GM19438 (cell line): ENCODE measurements at regions not wholly inside any gene's neighbourhood (a gene's known extent, or its start where the extent isn't known, plus 50 kb on each side); places are given as distances from the start of the nearest gene placed in this dataset.

Experiments
- ATAC-seq: cut with Tn5 transposase; IDR thresholded peaks from one replicate; pipeline ENCODE4 v1.9.1; 2021; ENCODE audit warnings: low read depth; ENCODE audit not compliant: unreplicated experiment

- ATAC-seq, result no peak
Observed at GRCh38 chr1:187228790-187229189, 400.0 kb downstream of the PLA2G4A start.

GRCh38 chr1:187229496-187229895, 400.7 kb downstream of the PLA2G4A start:
- ATAC-seq, result no peak

GRCh38 chr1:187234706-187235105, 406.0 kb downstream of the PLA2G4A start:
- ATAC-seq, result no peak

GRCh38 chr1:187236199-187236598, 407.4 kb downstream of the PLA2G4A start:
- ATAC-seq, result no peak

- ATAC-seq, result no peak
Observed at GRCh38 chr1:187236676-187237075, 407.9 kb downstream of the PLA2G4A start.

- ATAC-seq, result no peak
Observed at GRCh38 chr1:187237542-187237941, 408.8 kb downstream of the PLA2G4A start.

- ATAC-seq, result no peak
Observed at GRCh38 chr1:187241971-187242370, 413.2 kb downstream of the PLA2G4A start.

- peak; percentile 47 for ATAC-seq
Observed at GRCh38 chr1:187244623-187245022, 415.9 kb downstream of the PLA2G4A start.

GRCh38 chr1:187245201-187245600, 416.5 kb downstream of the PLA2G4A start:
- no peak for ATAC-seq

- no peak for ATAC-seq
Observed at GRCh38 chr1:187249196-187249595, 420.4 kb downstream of the PLA2G4A start.

- ATAC-seq, result no peak
Observed at GRCh38 chr1:187252923-187253322, 424.2 kb downstream of the PLA2G4A start.

- ATAC-seq, result no peak
Observed at GRCh38 chr1:187257476-187257875, 428.7 kb downstream of the PLA2G4A start.

- ATAC-seq, result no peak
Observed at GRCh38 chr1:187261637-187262036, 432.9 kb downstream of the PLA2G4A start.

GRCh38 chr1:187262731-187263130, 434.0 kb downstream of the PLA2G4A start:
- ATAC-seq, result no peak

- ATAC-seq, result no peak
Observed at GRCh38 chr1:187264995-187265602, 436.4 kb downstream of the PLA2G4A start.

GRCh38 chr1:187266051-187266450, 437.3 kb downstream of the PLA2G4A start:
- ATAC-seq, result no peak

- no peak for ATAC-seq
Observed at GRCh38 chr1:187267827-187268226, 439.1 kb downstream of the PLA2G4A start.

- ATAC-seq, result no peak
Observed at GRCh38 chr1:187270256-187270655, 441.5 kb downstream of the PLA2G4A start.

- no peak for ATAC-seq
Observed at GRCh38 chr1:187275346-187275745, 446.6 kb downstream of the PLA2G4A start.

- no peak for ATAC-seq
Observed at GRCh38 chr1:187275985-187276575, 447.3 kb downstream of the PLA2G4A start.

GRCh38 chr1:187276677-187277076, 447.9 kb downstream of the PLA2G4A start:
- ATAC-seq, result no peak

- ATAC-seq, result no peak
Observed at GRCh38 chr1:187280031-187280430, 451.3 kb downstream of the PLA2G4A start.

- no peak for ATAC-seq
Observed at GRCh38 chr1:187281085-187281484, 452.3 kb downstream of the PLA2G4A start.
